ENCODE measurements at regions not wholly inside any gene's neighbourhood (a gene's known extent, or its start where the extent isn't known, plus 50 kb on each side); places are given as distances from the start of the nearest gene placed in this dataset.

- H3K9me3 Mint-ChIP-seq (ENCODE audit: unreplicated experiment) = peaks cover 5% of the 10 kb centered on the region
- DNase-seq = no peak
- no peak overlapping the region for H3K4me3 Mint-ChIP-seq (ENCODE audit: unreplicated experiment)
- TF ChIP-seq CTCF (IDR thresholded peaks at IDR 0.05; ENCODE audit: partially characterized antibody, unreplicated experiment) = no peak
- H3K4me1 Mint-ChIP-seq (ENCODE audit: low read depth, unreplicated experiment) = no peaks in the 10 kb centered on the region
- no peaks in the 10 kb centered on the region for H3K36me3 Mint-ChIP-seq (ENCODE audit: unreplicated experiment)
- no peak overlapping the region for H3K27ac Mint-ChIP-seq (ENCODE audit: unreplicated experiment)
- peaks cover 8% of the 10 kb centered on the region for H3K27me3 Mint-ChIP-seq (ENCODE audit: unreplicated experiment)
Observed at GRCh38 chr11:123362941-123363340, 67.1 kb upstream of the GRAMD1B start.

- peaks cover 4% of the 10 kb centered on the region for H3K9me3 Mint-ChIP-seq (ENCODE audit: unreplicated experiment)
- no peak for DNase-seq
- TF ChIP-seq CTCF (IDR thresholded peaks at IDR 0.05; ENCODE audit: partially characterized antibody, unreplicated experiment) = no peak
- H3K4me1 Mint-ChIP-seq (ENCODE audit: low read depth, unreplicated experiment) = no peaks in the 10 kb centered on the region
- H3K27me3 Mint-ChIP-seq (ENCODE audit: unreplicated experiment) = peaks cover 11% of the 10 kb centered on the region
- H3K36me3 Mint-ChIP-seq (ENCODE audit: unreplicated experiment) = no peaks in the 10 kb centered on the region
- H3K27ac Mint-ChIP-seq (ENCODE audit: unreplicated experiment) = no peak overlapping the region
- H3K4me3 Mint-ChIP-seq (ENCODE audit: unreplicated experiment) = no peak overlapping the region
Observed at GRCh38 chr11:123362186-123362585, 67.9 kb upstream of the GRAMD1B start.

- no peak for DNase-seq
- Mint-ChIP-seq H3K27me3 (ENCODE audit: unreplicated experiment) (peaks cover 17% of the 10 kb centered on the region), H3K9me3 (ENCODE audit: unreplicated experiment) (peaks cover 7% of the 10 kb centered on the region), H3K36me3 (ENCODE audit: unreplicated experiment) (no peaks in the 10 kb centered on the region), H3K4me3 (ENCODE audit: unreplicated experiment) (no peak overlapping the region), H3K4me1 (ENCODE audit: low read depth, unreplicated experiment) (no peaks in the 10 kb centered on the region), H3K27ac (ENCODE audit: unreplicated experiment) (no peak overlapping the region)
- TF ChIP-seq CTCF (IDR thresholded peaks at IDR 0.05; ENCODE audit: partially characterized antibody, unreplicated experiment) = no peak
Observed at GRCh38 chr11:123361110-123361509, 69.0 kb upstream of the GRAMD1B start.

GRCh38 chr11:123360267-123360936, 69.7 kb upstream of the GRAMD1B start:
- no peaks in the 10 kb centered on the region for H3K36me3 Mint-ChIP-seq (ENCODE audit: unreplicated experiment)
- no peak overlapping the region for H3K4me3 Mint-ChIP-seq (ENCODE audit: unreplicated experiment)
- no peak for TF ChIP-seq CTCF (IDR thresholded peaks at IDR 0.05; ENCODE audit: partially characterized antibody, unreplicated experiment)
- peaks cover 17% of the 10 kb centered on the region for H3K27me3 Mint-ChIP-seq (ENCODE audit: unreplicated experiment)
- no peak for DNase-seq
- H3K9me3 Mint-ChIP-seq (ENCODE audit: unreplicated experiment) = peaks cover 7% of the 10 kb centered on the region
- H3K27ac Mint-ChIP-seq (ENCODE audit: unreplicated experiment) = no peak overlapping the region
- no peaks in the 10 kb centered on the region for H3K4me1 Mint-ChIP-seq (ENCODE audit: low read depth, unreplicated experiment)

GRCh38 chr11:123357990-123358827, 71.9 kb upstream of the GRAMD1B start:
- no peaks in the 10 kb centered on the region for H3K36me3 Mint-ChIP-seq (ENCODE audit: unreplicated experiment)
- peaks cover 7% of the 10 kb centered on the region for H3K9me3 Mint-ChIP-seq (ENCODE audit: unreplicated experiment)
- H3K27ac Mint-ChIP-seq (ENCODE audit: unreplicated experiment) = peak overlapping the region; percentile 7
- H3K4me1 Mint-ChIP-seq (ENCODE audit: low read depth, unreplicated experiment) = peaks cover under 1% of the 10 kb centered on the region
- H3K4me3 Mint-ChIP-seq (ENCODE audit: unreplicated experiment) = peak overlapping the region; percentile 99
- peaks cover 17% of the 10 kb centered on the region for H3K27me3 Mint-ChIP-seq (ENCODE audit: unreplicated experiment)
- DNase-seq = peak; percentile 58
- no peak for TF ChIP-seq CTCF (IDR thresholded peaks at IDR 0.05; ENCODE audit: partially characterized antibody, unreplicated experiment)
